ENCODE measurements at regions not wholly inside any gene's neighbourhood (a gene's known extent, or its start where the extent isn't known, plus 50 kb on each side); places are given as distances from the start of the nearest gene placed in this dataset.

DNA sequence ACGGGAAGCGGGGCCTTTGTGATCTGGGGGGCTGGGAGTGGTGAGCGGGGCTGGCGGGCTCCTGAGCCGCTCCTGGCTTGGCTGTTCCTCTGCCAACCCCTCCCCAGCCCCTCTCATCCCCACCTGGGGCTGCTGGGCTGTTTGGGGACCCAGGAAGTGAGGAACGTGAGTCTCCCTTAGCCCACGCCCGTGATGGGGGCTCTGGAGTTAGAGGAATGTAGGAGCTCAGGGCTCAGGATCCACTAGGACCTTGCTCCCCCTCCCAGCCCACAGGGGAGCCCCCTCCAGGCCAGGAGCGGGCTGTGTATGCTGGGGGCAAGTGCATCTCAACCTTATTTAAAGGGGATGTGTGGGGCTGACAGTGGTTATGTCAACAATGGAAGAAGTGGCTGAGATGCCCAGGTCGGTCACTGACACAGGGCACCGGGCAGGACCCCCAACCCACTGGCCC, 134.1 kb downstream of the URI1 start:
- Histone ChIP-seq H3K4me3 (no peak overlapping the region), H3K9me3 (ENCODE audit: low read depth) (no peaks in the 10 kb centered on the region), H2AFZ (no peak overlapping the region), H3K36me3 (replicated peaks; ENCODE audit: insufficient read depth, low read depth) (no peaks in the 10 kb centered on the region), H4K20me1 (ENCODE audit: insufficient read depth, poor library complexity, severe bottlenecking) (no peaks in the 10 kb centered on the region), H3K4me1 (ENCODE audit: insufficient read depth) (peaks cover 8% of the 10 kb centered on the region), H3K27me3 (no peaks in the 10 kb centered on the region), H3K27ac (no peak overlapping the region), H3K9me2 (replicated peaks; ENCODE audit: insufficient read depth) (no peaks in the 10 kb centered on the region), H3K79me2 (no peaks in the 10 kb centered on the region), H3K4me2 (no peak overlapping the region)
- DNase-seq (ENCODE audit: low spot score) = no peak
- no peak for TF ChIP-seq EZH2phosphoT487 (IDR thresholded peaks at IDR 0.05; ENCODE audit: low read depth, severe bottlenecking, unreplicated experiment)
- TF ChIP-seq, protein P1, sequence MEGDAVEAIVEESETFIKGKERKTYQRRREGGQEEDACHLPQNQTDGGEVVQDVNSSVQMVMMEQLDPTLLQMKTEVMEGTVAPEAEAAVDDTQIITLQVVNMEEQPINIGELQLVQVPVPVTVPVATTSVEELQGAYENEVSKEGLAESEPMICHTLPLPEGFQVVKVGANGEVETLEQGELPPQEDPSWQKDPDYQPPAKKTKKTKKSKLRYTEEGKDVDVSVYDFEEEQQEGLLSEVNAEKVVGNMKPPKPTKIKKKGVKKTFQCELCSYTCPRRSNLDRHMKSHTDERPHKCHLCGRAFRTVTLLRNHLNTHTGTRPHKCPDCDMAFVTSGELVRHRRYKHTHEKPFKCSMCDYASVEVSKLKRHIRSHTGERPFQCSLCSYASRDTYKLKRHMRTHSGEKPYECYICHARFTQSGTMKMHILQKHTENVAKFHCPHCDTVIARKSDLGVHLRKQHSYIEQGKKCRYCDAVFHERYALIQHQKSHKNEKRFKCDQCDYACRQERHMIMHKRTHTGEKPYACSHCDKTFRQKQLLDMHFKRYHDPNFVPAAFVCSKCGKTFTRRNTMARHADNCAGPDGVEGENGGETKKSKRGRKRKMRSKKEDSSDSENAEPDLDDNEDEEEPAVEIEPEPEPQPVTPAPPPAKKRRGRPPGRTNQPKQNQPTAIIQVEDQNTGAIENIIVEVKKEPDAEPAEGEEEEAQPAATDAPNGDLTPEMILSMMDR (IDR thresholded peaks at IDR 0.05; ENCODE audit: poor library complexity) = no peak
- TF ChIP-seq EZH2 (IDR thresholded peaks at IDR 0.05; ENCODE audit: borderline replicate concordance) = no peak
- WGBS (ENCODE audit: low lambda C conversion rate, missing lambda C conversion rate) = 85% methylated on average over 11 of the region's 11 CpGs

DNA sequence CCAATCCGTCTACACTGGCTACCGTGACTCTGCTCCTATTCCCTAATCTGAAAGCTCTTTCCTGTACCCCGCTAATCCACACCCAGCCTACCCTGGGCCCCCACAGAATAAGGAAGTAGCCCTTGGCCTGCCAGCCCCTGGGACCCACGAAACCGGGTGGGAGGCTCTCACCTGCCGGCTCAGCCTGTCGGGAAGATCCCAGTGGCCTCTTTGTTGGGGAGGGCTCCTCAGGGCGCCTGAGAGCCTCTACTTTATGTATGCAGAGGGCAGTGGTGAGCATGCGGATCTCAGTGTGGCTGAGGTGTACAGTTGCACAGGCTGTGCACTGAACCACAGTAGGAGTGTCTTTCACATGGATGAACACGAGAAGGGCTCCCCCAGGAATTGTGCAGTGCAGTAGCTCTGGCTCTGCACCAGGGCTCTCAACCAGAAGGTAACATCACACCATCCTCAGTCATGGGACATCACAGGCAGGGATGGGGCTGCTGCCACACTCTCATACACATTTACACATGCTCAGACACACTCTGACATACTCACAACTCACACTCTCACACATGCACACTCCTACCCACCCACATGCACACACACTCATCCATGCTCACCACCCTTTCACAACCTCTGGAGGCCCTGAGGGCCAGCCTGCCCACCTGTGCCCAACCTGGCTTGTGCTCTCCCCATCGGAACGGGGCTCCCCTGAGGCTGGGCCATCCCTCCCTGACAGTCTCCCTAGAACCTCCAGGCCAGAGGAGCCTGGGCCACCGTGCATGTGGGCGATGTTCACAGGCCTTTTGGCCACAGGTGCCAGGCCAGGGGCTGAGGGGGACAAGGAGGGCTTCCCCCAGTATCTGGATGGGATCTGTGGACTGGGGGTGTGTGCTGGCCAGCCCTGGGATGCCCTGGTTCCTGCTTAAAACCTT, 135.0 kb downstream of the URI1 start:
- Histone ChIP-seq H3K4me3 (no peak overlapping the region), H3K79me2 (no peaks in the 10 kb centered on the region), H4K20me1 (ENCODE audit: insufficient read depth, poor library complexity, severe bottlenecking) (no peaks in the 10 kb centered on the region), H3K27ac (no peak overlapping the region), H3K4me1 (ENCODE audit: insufficient read depth) (no peaks in the 10 kb centered on the region), H2AFZ (no peak overlapping the region), H3K9me2 (replicated peaks; ENCODE audit: insufficient read depth) (no peaks in the 10 kb centered on the region), H3K9me3 (ENCODE audit: low read depth) (no peaks in the 10 kb centered on the region), H3K36me3 (replicated peaks; ENCODE audit: insufficient read depth, low read depth) (no peaks in the 10 kb centered on the region), H3K4me2 (no peak overlapping the region), H3K27me3 (no peaks in the 10 kb centered on the region)
- DNase-seq (ENCODE audit: low spot score) = no peak
- 90% methylated on average over 14 of the region's 14 CpGs for WGBS (ENCODE audit: low lambda C conversion rate, missing lambda C conversion rate)
- TF ChIP-seq, protein P1 (IDR thresholded peaks at IDR 0.05; ENCODE audit: poor library complexity) = no peak
- TF ChIP-seq EZH2phosphoT487 (IDR thresholded peaks at IDR 0.05; ENCODE audit: low read depth, severe bottlenecking, unreplicated experiment) (no peak), EZH2 (IDR thresholded peaks at IDR 0.05; ENCODE audit: borderline replicate concordance) (no peak)

DNA sequence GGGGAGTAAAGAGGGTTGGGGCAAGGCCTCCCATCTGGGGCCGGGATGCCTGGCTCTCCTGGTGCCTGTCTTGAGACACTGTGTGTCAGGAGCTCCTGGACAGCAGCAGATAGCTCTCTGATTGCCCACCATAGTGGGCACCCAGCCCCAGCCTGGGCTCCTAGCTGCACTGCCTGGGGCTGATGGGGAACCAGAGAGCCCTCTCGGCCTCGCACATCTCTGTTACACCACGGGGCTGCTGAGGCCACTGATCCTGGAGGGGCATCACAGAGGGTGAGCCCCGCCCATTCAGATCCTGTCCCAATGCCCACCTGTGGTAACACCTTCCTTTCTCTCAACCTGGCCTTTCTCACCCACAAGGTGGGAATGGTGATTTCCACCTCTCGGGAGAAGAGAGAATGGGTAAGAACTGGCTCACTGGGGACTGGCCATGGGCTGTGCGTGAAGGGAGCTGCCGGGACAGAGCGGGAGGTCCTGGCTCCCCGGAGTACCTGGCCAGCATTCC, 135.9 kb downstream of the URI1 start:
- Histone ChIP-seq H3K79me2 (no peaks in the 10 kb centered on the region), H3K36me3 (replicated peaks; ENCODE audit: insufficient read depth, low read depth) (no peaks in the 10 kb centered on the region), H3K4me3 (no peak overlapping the region), H3K4me1 (ENCODE audit: insufficient read depth) (no peaks in the 10 kb centered on the region), H2AFZ (no peak overlapping the region), H3K27me3 (no peaks in the 10 kb centered on the region), H3K4me2 (no peak overlapping the region), H3K27ac (no peak overlapping the region), H4K20me1 (ENCODE audit: insufficient read depth, poor library complexity, severe bottlenecking) (no peaks in the 10 kb centered on the region), H3K9me3 (ENCODE audit: low read depth) (no peaks in the 10 kb centered on the region), H3K9me2 (replicated peaks; ENCODE audit: insufficient read depth) (no peaks in the 10 kb centered on the region)
- TF ChIP-seq EZH2phosphoT487 (IDR thresholded peaks at IDR 0.05; ENCODE audit: low read depth, severe bottlenecking, unreplicated experiment) (no peak), EZH2 (IDR thresholded peaks at IDR 0.05; ENCODE audit: borderline replicate concordance) (no peak)
- TF ChIP-seq, protein P1 (IDR thresholded peaks at IDR 0.05; ENCODE audit: poor library complexity) = no peak
- WGBS (ENCODE audit: low lambda C conversion rate, missing lambda C conversion rate) = 93% methylated on average over 10 of the region's 10 CpGs
- no peak for DNase-seq (ENCODE audit: low spot score)
